GM12865 (cell line): ENCODE measurements at regions not wholly inside any gene's neighbourhood (a gene's known extent, or its start where the extent isn't known, plus 50 kb on each side); places are given as distances from the start of the nearest gene placed in this dataset.
A peak's percentile ranks its signal among the peaks of the same experiment; 100 is the strongest.

Experiments used
- DNase-seq: peaks from one replicate; pipeline ENCODE4 v3.0.0; 2010; ENCODE audit warnings: low read depth
- H3K4me3 ChIP-seq: 2 replicates; pipeline ENCODE4 v1.5.1; 2011; ENCODE audit warnings: mild to moderate bottlenecking, low read depth, low read length, control low read depth
- TF ChIP-seq, protein P1 (sequence below): IDR thresholded peaks from 2 replicates; pipeline ENCODE4 v1.5.1; 2011; ENCODE audit warnings: low read length, control low read depth, low read depth, inconsistent platforms; ENCODE audit not compliant: insufficient read depth; ENCODE audit errors: missing control alignments

DNA sequence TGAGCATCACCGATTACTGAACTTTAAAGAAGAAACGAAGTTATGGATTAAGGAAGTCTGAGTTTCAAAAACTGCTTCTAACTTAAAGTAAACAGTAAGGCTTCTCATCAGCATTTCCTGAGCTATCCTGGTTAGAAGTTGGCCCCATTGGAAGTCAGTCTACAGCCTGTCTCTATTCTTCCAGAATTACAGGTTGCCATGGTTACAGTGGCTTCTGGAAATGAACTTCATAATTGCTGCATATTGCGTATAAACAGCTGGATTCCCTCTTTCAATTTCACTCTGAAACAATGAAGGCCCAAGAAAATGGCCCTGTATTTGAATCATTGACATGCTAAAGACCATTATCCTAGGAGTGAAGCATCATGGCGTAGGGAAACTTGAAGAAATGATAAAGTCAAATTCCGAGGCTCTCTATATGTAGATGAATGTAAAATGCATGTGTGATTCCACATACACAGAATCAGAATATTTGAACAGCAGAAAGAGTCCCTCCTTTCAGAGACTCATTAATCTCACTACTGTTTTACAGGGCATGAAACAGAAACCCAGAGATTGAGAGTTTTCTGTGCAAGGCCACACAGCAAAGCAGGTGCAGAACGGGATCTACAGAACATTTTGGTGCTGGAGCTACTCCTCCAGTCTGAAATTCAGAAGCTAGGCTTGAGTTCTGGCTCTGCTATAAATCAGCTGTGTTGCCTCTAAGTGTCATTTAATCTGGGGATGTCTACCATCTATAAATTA is 856.4 kb upstream of the CELF4 start:
- peak; percentile 61 for DNase-seq
- H3K4me3 ChIP-seq: no peak overlapping the region
- TF ChIP-seq, protein P1, sequence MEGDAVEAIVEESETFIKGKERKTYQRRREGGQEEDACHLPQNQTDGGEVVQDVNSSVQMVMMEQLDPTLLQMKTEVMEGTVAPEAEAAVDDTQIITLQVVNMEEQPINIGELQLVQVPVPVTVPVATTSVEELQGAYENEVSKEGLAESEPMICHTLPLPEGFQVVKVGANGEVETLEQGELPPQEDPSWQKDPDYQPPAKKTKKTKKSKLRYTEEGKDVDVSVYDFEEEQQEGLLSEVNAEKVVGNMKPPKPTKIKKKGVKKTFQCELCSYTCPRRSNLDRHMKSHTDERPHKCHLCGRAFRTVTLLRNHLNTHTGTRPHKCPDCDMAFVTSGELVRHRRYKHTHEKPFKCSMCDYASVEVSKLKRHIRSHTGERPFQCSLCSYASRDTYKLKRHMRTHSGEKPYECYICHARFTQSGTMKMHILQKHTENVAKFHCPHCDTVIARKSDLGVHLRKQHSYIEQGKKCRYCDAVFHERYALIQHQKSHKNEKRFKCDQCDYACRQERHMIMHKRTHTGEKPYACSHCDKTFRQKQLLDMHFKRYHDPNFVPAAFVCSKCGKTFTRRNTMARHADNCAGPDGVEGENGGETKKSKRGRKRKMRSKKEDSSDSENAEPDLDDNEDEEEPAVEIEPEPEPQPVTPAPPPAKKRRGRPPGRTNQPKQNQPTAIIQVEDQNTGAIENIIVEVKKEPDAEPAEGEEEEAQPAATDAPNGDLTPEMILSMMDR: no peak

DNA sequence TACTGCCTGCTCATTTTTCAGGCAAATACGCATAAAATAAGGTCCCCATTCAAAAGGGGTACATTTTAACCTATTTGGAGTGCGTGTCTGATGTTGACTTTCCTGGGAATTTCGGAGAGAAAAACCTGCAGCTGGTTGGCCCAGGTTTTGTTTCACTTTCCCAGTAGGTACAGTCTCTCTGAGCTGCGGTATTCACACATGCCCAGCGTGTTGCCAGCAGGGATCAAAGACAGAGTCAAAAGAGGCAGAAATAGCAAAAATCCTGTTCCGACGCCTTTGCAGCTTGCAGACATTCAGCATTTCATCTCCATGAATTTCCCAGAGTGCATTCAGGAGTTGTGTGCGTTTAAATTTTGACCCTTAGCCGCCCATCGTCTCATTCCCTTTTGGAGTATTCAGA is 855.4 kb upstream of the CELF4 start:
- TF ChIP-seq, protein P1: no peak
- no peak for DNase-seq
- H3K4me3 ChIP-seq: no peak overlapping the region

DNA sequence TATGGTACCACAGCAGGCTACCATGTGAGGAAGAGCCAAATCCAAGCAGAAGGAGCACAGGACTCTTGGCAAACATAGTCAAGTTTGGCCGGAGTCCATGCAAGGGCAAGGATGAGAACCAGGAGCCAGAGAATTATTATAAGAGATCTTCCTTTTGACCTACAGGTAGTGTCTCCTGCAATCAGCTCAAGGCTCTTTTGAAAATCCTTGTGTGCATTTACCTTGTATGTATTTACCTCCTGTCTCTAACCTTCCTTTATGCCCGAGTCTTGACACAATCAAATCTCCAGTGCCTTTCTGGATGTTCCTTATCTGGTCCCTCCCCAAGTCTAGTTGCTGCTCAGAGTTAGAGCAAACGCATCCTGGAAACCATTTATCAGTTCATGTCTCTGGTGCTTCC is 855.0 kb upstream of the CELF4 start:
- TF ChIP-seq, protein P1: no peak
- no peak overlapping the region for H3K4me3 ChIP-seq
- no peak for DNase-seq

DNA sequence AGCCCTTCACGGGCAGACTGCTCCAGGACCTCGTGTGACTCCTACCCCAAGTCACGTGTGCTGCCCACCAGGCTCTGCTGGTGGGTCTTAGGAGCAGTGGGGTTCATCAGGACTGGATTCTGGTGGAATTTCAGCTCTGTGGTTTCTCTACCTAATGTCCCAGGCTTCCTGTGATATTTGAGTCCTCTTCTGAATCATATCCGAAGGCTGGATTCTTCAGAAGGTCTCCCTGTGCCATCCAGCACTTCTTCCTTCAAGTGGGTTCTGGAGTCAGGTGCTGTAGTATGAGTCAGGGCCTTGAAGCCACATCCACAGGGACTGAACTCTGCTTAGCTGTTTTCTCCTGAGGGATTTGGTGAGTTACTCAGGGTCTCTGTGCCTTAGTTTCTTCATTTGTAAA is 850.2 kb upstream of the CELF4 start:
- DNase-seq: no peak
- H3K4me3 ChIP-seq: no peak overlapping the region
- TF ChIP-seq, protein P1: no peak

DNA sequence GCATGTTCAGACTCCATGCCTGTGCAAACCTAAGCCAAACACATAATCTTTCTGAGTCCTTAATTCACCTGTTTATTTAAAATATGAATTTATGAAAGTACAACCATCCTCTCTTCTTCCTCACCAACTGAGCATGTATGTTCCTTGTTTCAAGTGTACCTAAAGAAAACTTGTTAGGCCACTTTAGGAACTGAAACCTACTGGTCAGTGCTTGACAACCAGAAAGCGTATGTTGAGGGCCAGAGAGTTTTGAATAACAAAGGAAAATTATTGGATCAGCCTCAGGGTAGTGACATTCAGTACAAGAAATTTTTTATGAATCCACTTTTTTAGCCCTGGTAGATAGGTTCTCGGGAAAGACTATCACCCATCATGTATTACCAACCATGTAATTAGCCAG is 847.6 kb upstream of the CELF4 start:
- no peak overlapping the region for H3K4me3 ChIP-seq
- TF ChIP-seq, protein P1: no peak
- DNase-seq: peak; percentile 28

DNA sequence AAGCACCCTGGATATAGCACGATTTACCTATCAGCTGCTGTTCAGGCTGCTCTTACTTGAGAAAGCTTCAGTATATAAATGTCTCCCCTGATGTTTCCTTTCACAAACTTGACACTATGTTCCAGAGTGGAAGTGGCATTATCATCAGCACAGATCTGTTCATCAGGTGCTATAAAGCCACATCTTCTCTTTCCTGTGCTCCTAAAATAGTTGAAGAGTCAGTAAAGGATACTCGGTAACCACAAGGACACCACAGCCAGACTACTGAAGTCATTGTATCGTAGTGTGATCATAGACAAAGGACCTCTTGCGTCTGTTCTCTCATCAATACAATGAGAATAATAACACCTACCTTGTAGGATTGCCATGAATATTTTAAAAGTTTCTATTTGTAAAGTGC is 841.0 kb upstream of the CELF4 start:
- TF ChIP-seq, protein P1: no peak
- H3K4me3 ChIP-seq: no peak overlapping the region
- DNase-seq: no peak

DNA sequence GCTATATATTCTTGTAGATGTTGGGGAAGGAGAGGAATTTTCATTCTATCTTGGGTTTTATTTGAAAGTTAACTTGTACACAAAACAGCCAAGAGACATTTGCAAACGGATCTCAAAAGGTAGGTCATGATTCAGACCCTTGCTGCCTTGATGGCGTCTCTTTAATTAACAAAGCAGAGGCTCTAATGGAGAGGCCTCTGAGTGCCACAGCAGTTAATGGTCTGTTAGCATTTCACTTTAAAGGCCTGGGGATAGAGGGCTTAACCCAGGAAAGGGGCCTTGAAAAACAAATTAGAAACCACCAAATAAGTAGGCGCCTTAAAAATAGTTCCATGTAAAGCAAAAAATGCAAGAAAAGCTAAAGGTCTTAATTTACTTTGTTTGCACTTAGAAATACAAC is 836.9 kb upstream of the CELF4 start:
- DNase-seq: no peak
- H3K4me3 ChIP-seq: no peak overlapping the region
- TF ChIP-seq, protein P1: no peak
